GM19099 (cell line): ENCODE measurements at regions not wholly inside any gene's neighbourhood (a gene's known extent, or its start where the extent isn't known, plus 50 kb on each side); places are given as distances from the start of the nearest gene placed in this dataset.
A peak's percentile ranks its signal among the peaks of the same experiment; 100 is the strongest.

ENCODE experiments used
- POLR2A ChIP-seq: IDR thresholded peaks from 3 replicates; pipeline ENCODE4 v1.6.1; 2011; ENCODE audit warnings: low read depth; ENCODE audit not compliant: insufficient read length; ENCODE audit errors: extremely low read depth

DNA sequence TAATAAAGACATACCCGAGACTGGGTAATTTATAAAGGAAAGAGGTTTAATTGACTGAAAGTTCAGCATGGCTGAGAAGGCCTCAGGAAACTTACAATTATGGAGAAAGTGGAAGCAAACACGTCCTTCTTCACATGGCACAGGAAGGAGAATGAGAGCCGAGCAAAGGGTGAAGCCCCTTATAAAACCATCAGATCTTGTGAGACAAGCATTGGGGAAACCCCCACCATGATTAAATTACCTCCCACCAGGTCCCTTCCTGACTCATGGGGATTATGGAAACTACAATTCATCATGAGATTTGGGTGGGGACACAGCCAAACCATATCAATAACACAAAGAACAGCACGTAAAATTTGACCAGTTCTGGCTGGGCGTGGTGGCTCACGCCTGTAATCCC lies 85.6 kb upstream of the ATF7IP start:
- TF ChIP-seq POLR2A: no peak

DNA sequence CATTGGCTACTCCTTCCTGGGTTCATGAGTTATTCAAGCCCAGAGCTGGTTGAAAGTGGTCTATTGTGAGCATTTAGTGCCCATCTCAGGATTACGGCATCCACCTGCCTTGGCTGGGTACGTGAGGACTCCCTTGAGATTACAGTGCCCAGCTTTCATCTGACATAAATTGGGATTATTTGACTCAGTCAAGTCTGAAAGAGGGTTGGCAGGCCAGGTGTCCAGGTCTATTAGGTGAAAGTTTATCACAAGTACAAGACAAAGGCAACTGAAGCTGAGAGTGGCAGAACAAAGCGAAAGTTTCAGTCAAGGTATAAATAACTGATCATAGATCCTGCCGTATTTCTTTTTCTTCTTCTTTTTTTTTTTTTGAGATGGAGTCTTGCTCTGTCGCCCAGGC lies 84.6 kb upstream of the ATF7IP start:
- no peak for TF ChIP-seq POLR2A

DNA sequence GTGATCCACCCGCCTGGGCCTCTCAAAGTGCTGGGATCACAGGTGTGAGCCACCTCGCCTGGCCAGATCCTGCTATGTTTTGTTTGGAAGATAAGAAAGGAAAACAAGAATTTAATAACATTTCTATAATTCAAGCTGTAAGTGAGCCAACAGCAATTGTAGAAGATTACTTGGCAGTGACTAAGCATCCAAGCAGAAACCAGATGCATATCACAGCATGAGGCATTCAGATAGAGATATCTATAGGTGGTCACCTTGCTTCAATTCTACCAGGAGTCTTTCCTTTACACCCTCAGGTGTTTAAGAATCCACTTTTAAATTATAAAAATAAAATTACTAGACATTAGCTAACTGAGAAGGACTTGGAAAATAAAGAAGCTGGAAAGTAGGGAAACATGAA lies 83.9 kb upstream of the ATF7IP start:
- TF ChIP-seq POLR2A: no peak

DNA sequence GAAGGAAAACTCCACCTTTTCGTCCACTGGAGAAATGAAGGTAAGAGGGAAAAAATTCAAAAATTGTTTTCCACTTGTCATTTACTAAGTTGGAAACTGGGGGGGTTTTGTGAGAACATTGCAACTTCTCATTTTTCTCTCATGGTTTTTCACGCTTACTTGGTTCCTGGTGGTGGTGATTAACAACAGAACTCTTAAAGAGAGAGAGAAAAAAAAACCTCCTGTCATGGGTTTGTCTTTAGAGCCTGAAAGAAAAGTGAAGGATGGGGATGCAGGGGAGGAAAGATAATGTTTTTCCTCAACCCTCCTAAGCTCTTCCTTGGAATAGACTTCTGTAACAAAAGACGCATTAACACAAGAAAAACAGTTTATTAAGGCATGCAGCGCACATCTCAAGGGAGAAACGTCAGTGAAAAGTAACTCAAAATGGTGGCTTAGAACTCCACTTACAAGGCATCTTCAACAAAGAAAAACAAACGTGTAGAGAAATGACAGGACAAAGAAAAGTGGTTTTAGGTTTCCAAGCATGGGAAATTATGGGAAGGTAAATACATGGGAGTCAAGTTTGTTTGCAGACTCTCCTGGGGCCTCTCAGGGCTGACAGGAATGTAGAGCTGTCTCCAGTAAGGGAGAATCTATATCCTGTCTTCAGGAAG lies 81.9 kb upstream of the ATF7IP start:
- TF ChIP-seq POLR2A: no peak

DNA sequence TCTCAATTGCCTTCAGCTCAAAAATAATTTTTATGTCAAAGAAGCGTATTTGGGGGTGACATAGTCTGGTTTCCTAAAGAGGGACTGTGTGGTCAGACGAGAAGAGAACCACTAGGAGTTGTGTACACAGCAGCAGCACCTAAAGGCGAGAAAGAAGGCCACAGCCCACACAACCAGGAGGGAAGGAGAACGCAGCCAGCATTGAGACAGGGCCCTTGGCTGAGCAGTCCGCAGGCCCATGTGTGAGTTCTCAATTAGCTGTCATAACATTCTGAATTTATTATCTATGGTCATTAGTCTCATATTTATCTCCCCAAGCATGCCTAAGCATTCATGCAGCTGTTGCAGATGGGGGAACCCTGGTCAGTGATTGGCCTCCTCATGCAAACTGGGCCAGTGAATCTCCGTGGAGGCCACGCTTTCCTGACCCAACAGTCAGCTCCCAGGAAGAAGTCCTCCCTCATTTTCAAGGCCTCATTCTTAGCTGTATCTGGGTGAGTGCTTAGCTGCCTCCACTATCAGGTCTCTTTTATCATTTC lies 81.2 kb upstream of the ATF7IP start:
- TF ChIP-seq POLR2A: peak; percentile 30

DNA sequence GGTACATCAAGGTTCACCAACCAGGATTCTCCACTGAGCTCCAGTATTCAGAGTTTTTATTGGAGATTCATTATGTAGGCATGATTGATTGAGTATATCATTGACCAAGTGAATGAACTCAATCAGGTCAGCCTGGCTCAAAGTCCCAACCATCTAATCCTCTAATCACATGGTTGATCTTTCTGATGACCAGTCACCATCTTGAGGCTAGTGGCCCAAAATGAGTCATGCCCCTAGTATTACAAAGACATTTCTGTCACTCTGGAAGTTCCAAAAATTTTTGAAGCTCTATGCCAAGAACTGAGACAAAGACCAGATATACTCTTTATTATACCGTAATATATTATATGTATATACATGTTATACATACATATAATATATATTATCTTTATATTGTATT lies 75.9 kb upstream of the ATF7IP start:
- TF ChIP-seq POLR2A: no peak

DNA sequence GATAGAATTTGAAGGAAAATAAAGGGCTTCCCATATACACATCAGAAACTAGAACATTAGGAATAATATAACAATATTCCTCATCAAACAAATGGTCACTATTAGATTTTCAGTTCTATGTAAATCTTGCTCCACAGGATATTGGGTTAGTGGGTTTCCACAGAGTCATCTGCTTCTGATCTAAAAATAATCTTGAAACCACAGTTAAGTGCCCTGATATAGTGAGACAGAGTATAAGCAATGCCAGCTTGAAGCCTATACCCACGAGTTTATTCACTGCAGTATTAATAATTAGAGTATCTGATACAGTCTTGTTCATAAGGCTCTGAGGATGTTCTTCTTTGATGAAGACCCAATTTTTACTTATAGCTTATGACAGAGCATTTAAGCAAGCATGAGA lies 74.5 kb upstream of the ATF7IP start:
- TF ChIP-seq POLR2A: no peak

DNA sequence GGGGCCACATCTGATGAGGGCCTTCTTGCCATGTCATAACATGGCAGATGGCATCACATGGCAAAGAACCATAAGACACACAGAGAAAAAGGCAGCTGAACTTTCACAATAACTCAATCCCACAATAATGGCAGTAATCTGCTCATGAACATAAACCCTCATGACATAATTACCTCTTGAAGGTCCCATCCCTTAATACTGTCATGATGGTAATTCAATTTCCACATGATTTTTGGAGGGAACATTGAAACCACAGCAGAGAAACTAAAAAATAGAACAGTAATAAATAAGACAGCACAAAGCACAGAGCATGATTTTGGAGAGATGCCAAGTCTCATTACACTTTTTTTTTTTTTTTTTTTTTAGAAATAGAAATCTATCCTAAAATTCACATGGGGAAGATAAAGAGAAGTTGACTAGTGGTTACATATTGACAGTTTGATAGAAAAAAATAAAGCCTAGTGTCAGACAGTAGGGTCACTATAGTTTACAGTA lies 61.8 kb upstream of the ATF7IP start:
- no peak for TF ChIP-seq POLR2A

DNA sequence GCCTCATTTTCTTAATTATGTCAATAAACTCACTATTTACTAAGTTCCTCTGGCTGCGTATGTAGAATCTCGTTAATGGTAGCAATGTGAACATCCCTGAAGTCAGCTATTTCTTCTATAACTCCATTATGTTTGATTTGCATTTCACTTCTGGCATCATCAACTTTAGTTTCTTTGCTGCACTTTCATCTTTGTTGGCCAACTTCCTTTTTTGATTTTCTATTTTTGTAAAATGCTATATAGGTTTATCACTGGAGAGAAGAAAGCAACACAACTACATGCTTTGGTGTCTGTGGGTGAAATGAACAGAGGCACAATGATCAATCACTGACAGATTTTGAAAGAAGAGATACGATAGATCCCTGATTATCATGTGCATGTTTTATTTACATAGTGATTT lies 58.5 kb upstream of the ATF7IP start:
- TF ChIP-seq POLR2A: no peak

DNA sequence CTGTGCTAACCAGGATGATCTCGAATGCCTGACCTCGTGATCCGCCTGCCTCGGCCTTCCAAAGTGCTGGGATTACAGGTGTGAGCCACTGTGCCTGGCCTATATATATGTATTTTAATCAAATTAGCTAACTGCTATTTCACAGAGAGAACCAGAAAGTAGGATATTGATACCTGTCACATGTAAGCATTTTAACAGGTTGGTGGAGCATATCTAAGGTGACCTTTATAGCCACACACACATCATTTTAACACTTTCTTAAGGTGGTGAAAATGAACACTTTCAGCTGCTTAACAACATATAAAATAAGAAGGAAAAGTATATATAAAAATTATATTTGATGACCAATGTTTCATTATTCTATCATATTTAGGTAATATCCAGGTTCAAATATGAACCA lies 57.0 kb upstream of the ATF7IP start:
- TF ChIP-seq POLR2A: no peak

DNA sequence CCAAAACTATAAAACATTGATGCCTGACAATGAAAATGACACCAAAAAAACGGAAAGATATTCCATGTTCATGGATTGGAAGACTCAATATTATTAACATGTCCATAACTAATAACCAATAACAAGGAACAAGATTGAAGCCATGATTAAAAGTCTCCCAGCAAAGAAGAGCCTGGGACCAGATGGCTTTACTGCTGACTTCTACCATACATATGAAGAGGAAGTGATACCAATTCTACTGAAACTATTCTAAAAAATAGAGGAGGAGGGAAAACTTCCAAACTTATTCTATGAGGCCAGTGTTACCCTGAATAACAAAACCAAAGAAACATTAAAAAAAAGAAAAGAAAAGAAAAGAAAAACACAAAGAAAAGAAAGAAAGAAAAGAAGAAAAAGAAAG lies 54.6 kb upstream of the ATF7IP start:
- TF ChIP-seq POLR2A: no peak

DNA sequence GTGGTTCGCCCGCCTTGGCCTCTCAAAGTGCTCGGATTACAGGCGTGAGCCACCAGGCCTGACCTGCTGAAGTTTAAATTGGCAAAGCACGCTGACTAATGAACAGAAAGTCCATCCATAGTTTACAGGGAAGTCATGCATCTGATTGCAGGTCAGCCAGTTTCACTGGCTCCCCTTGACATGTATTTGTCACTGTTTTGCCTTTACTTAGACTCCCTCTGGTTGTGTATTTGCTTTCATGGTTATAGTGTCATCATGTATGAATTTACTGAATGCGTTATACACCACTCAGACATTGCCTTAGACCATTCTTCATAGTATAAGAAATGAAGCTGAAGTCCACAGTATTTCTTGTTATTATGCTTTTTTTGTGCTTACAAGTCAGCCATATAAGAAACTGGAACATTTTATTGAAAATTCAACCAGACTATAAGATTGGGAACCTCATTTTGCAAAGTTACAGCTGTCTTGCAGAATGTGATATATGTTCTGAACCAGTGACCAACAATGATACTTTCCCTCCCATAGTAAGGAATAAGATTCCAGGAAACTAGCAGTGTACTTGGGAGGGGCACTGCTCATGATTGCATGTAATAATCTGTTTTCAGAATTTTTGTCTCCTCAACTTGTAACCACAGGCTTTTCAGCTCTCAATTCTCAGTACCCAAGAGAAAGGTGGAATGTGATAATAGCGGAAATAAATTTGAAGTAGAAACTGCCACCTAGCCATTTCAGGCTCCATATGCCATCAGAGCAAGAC lies 51.9 kb upstream of the ATF7IP start:
- TF ChIP-seq POLR2A: no peak

DNA sequence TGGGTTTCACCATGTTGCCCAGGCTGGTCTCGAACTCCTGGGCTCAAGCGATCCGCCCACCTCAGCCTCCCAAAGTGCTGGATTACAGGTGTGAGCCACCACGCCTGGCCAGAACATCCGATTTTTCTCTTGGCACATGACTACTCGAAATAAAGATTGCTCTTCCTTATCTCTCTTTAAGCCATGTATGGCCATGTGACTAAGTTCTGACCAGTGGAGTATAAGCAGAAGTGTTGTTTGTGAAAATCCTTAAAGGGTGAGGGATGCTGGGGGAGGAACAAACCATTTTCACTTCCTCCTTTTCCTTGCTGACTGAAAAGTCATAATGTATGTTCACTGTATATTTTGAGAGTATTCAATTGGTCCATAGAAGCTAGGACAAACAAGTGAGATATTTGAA lies 50.7 kb upstream of the ATF7IP start:
- TF ChIP-seq POLR2A: no peak

DNA sequence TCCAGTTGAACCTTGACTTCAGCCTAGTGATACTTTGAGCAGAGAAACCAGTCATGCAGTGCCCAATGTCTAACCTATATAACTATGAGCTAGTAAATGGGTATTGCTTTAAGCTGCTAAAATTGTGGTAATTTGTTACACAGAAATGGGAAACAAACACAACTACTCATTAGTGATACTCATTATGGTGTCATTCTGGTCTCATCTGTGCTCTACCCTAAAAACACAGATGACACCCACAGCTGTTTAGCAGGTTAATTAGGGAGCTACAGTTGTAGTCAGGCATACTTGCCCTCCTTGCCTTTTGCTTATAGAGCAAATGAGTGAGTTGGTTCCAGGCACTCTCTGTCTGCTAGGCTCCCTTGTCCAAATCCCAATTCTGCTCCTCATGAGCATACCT lies 50.0 kb upstream of the ATF7IP start:
- no peak for TF ChIP-seq POLR2A
